ENCODE measurements at regions not wholly inside any gene's neighbourhood (a gene's known extent, or its start where the extent isn't known, plus 50 kb on each side); places are given as distances from the start of the nearest gene placed in this dataset.

- H3K18ac ChIP-seq (ENCODE audit: insufficient read length, low read depth, low read length) = no peak overlapping the region
- Mint-ChIP-seq H3K36me3 (ENCODE audit: insufficient read depth in 1 of 3, low read depth in 3 of 3) (peaks cover 0 to 3% (median 2%) of the 10 kb centered on the region in 3 experiments; a peak in 3 of 7 replicates), H3K9me3 (peaks cover 0 to 4% of the 10 kb centered on the region in 2 experiments; a peak in 3 of 5 replicates), H3K27ac (no peak overlapping the region), H3K4me1 (peaks cover 28 to 31% of the 10 kb centered on the region in 2 experiments), H3K4me3 (no peak overlapping the region), H3K27me3 (ENCODE audit: low read depth) (peaks cover 17% of the 10 kb centered on the region)
- H3K9me3 ChIP-seq (ENCODE audit: control insufficient read depth, low read depth, low read length) = no peaks in the 10 kb centered on the region
- no peaks in the 10 kb centered on the region for H3K27me3 ChIP-seq (ENCODE audit: insufficient read depth, low read length)
- H2AFZ ChIP-seq (ENCODE audit: low read length) = no peak overlapping the region
- no peak overlapping the region for H3K27ac ChIP-seq (ENCODE audit: insufficient read length, low read depth, low read length)
- no peaks in the 10 kb centered on the region; the same call in 1 of the 2 replicates for H3K4me1 ChIP-seq (ENCODE audit: insufficient read depth, low read length)
- H2BK120ac ChIP-seq (ENCODE audit: low read depth, low read length, poor library complexity, severe bottlenecking) = no peak overlapping the region
- TF ChIP-seq CTCF (conservative IDR thresholded peaks at IDR 0.05) = no peak
- H2BK15ac ChIP-seq (ENCODE audit: low read depth, low read length) = no peak overlapping the region
- H2BK12ac ChIP-seq (ENCODE audit: insufficient read length, low read depth, low read length) = no peak overlapping the region
- no peak overlapping the region for H4K8ac ChIP-seq (replicated peaks; ENCODE audit: insufficient read length, low read depth, low read length)
- H3K79me2 ChIP-seq (ENCODE audit: insufficient read depth, low read length) = no peaks in the 10 kb centered on the region
- no peak overlapping the region for H3K23ac ChIP-seq (ENCODE audit: insufficient read length, low read depth, low read length)
- no peak overlapping the region for H2BK5ac ChIP-seq (ENCODE audit: insufficient read length, low read length)
- WGBS (ENCODE audit: extremely low coverage, insufficient read length, low lambda C conversion rate) = no CpG with 5 or more reads among the region's 5 CpGs
- H3K9ac ChIP-seq (ENCODE audit: extremely low read depth, insufficient read length, low read length) = no peak overlapping the region
- H3K56ac ChIP-seq (ENCODE audit: insufficient read length, low read depth, low read length) = no peak overlapping the region
- no peak overlapping the region for H4K91ac ChIP-seq (ENCODE audit: insufficient read length, low read depth, low read length)
- no peak for DNase-seq
- H4K5ac ChIP-seq (ENCODE audit: insufficient read length, low read depth, low read length) = no peak overlapping the region
- no peaks in the 10 kb centered on the region for H3K79me1 ChIP-seq (ENCODE audit: insufficient read depth, low read depth, low read length, poor library complexity, severe bottlenecking)
- no peak overlapping the region for H3K14ac ChIP-seq (ENCODE audit: insufficient read depth, low read length)
- no peak overlapping the region for H3K4ac ChIP-seq (ENCODE audit: low read depth, low read length)
- no peaks in the 10 kb centered on the region for H4K20me1 ChIP-seq (ENCODE audit: control insufficient read depth, insufficient read depth, insufficient read length)
- no peaks in the 10 kb centered on the region for H3K23me2 ChIP-seq (ENCODE audit: insufficient read length, low read depth, low read length, poor library complexity, severe bottlenecking)
- H2BK20ac ChIP-seq (ENCODE audit: low read depth, low read length, poor library complexity, severe bottlenecking) = no peak overlapping the region
- no peak overlapping the region for H3T11ph ChIP-seq (ENCODE audit: low read length)
- H2AK5ac ChIP-seq (ENCODE audit: insufficient read length, low read length) = no peak overlapping the region
- H3K4me2 ChIP-seq (ENCODE audit: insufficient read depth, insufficient read length, low read length) = no peak overlapping the region
Observed at GRCh38 chr12:42980441-42980840, 390.9 kb upstream of the PRICKLE1 start.
